SK-N-SH (cell line): ENCODE measurements at regions not wholly inside any gene's neighbourhood (a gene's known extent, or its start where the extent isn't known, plus 50 kb on each side); places are given as distances from the start of the nearest gene placed in this dataset.

Source experiments
- CTCF ChIP-seq: fragments of 200-600 bp; sonication (generic); IDR thresholded peaks from 2 replicates; pipeline ENCODE4 v1.6.1; 2017; ENCODE audit warnings: antibody characterized with exemption, mild to moderate bottlenecking, moderate library complexity
- ELF1 ChIP-seq: IDR thresholded peaks from 2 replicates; pipeline ENCODE4 v1.4.0; 2012
- EP300 ChIP-seq, 2 experiments: IDR thresholded peaks; 2 replicates each; pipeline versions ENCODE4 v1.4.0 to v1.6.1; 2012; ENCODE audit warnings: borderline replicate concordance in 1 of 2, low read depth in 1 of 2, low read length in 1 of 2
- IRF3 ChIP-seq: fragments of 150-350 bp; IDR thresholded peaks from 2 replicates; pipeline ENCODE4 v1.6.1; 2016; ENCODE audit warnings: mild to moderate bottlenecking, low read depth, low read length
- JUND ChIP-seq: IDR thresholded peaks from 2 replicates; pipeline ENCODE4 v1.4.0; 2012
- MAX ChIP-seq: IDR thresholded peaks from 2 replicates; pipeline ENCODE4 v1.4.0; 2012; ENCODE audit warnings: low read depth
- MEF2A ChIP-seq: IDR thresholded peaks from 2 replicates; pipeline ENCODE4 v1.4.0; 2012; ENCODE audit warnings: low read depth, borderline replicate concordance
- POLR2AphosphoS5 ChIP-seq: IDR thresholded peaks from 2 replicates; pipeline ENCODE4 v1.6.1; 2012; ENCODE audit warnings: low read depth, low read length
- RAD21 ChIP-seq: IDR thresholded peaks from 2 replicates; pipeline ENCODE4 v1.6.1; 2012; ENCODE audit warnings: mild to moderate bottlenecking, low read length
- RCOR1 ChIP-seq: fragments of 150-350 bp; IDR thresholded peaks from 2 replicates; pipeline ENCODE4 v1.6.1; 2017; ENCODE audit warnings: antibody characterized with exemption, low read length
- REST ChIP-seq: IDR thresholded peaks from 2 replicates; pipeline ENCODE4 v1.6.1; 2012; ENCODE audit warnings: mild to moderate bottlenecking, low read depth, low read length, moderate library complexity
- SMC3 ChIP-seq: IDR thresholded peaks from 2 replicates; pipeline ENCODE4 v1.6.1; 2012; ENCODE audit warnings: low read depth, low read length, improper control_type of control experiment
- TAF1 ChIP-seq: IDR thresholded peaks from 2 replicates; pipeline ENCODE4 v1.6.1; 2012; ENCODE audit warnings: low read depth, mild to moderate bottlenecking, low read length, moderate library complexity, borderline replicate concordance
- ZBTB33 ChIP-seq: IDR thresholded peaks from 2 replicates; pipeline ENCODE4 v1.4.0; 2012; ENCODE audit warnings: low read depth, borderline replicate concordance

GRCh38 chr10:44478040-44478439 lies 93.1 kb upstream of the CXCL12 start:
- no peak for TF ChIP-seq TAF1
- TF ChIP-seq EP300 (IDR thresholded peaks at IDR 0.05; ENCODE audit: borderline replicate concordance in 1 of 2, low read depth in 1 of 2, low read length in 1 of 2), result no peak
- no peak for TF ChIP-seq POLR2AphosphoS5
- TF ChIP-seq CTCF, result no peak
- TF ChIP-seq REST, result no peak
- no peak for TF ChIP-seq JUND
- no peak for TF ChIP-seq RCOR1
- TF ChIP-seq MAX, result no peak
- TF ChIP-seq IRF3, result no peak
- no peak for TF ChIP-seq ZBTB33
- TF ChIP-seq SMC3, result no peak
- no peak for TF ChIP-seq MEF2A
- no peak for TF ChIP-seq ELF1
- no peak for TF ChIP-seq RAD21
